Activated CD8-positive, alpha-beta memory T cell treated with anti-CD3 and anti-CD28 coated beads, Interleukin-2, amount 10 ng/mL, durations not matched to agents 7 days and 5 days (primary cell): ENCODE measurements at regions not wholly inside any gene's neighbourhood (a gene's known extent, or its start where the extent isn't known, plus 50 kb on each side); places are given as distances from the start of the nearest gene placed in this dataset.

Experiments
- ATAC-seq: fragments of 150-1000 bp; cut with Tn5 transposase; one replicate; pipeline ENCODE4 v1.10.0; 2021; ENCODE audit warnings: moderate library complexity
- CTCF ChIA-PET: fragments of 350-600 bp; sonication (Branson Sonifier 250); formaldehyde crosslinking; loops from one replicate; lab custom pipeline; 2021; ENCODE audit warnings: antibody characterized with exemption; lab: Charles Lee
- DNase-seq: peaks from one replicate; pipeline ENCODE4 v3.0.0-alpha.2; 2020
- H3K27ac Mint-ChIP-seq: one replicate; pipeline ENCODE4 v1.8.0; 2021; ENCODE audit warnings: mild to moderate bottlenecking, mixed read lengths
- H3K27me3 Mint-ChIP-seq: one replicate; pipeline ENCODE4 v1.8.0; 2021; ENCODE audit warnings: mixed read lengths
- H3K36me3 Mint-ChIP-seq: one replicate; pipeline ENCODE4 v1.8.0; 2021; ENCODE audit warnings: mild to moderate bottlenecking, mixed read lengths
- H3K4me1 Mint-ChIP-seq: one replicate; pipeline ENCODE4 v1.8.0; 2021; ENCODE audit warnings: mixed read lengths
- H3K4me3 Mint-ChIP-seq: one replicate; pipeline ENCODE4 v1.8.0; 2021; ENCODE audit warnings: mild to moderate bottlenecking, moderate library complexity, mixed read lengths
- H3K9me3 Mint-ChIP-seq: one replicate; pipeline ENCODE4 v1.8.0; 2022; ENCODE audit warnings: low read depth, mixed read lengths

GRCh38 chr7:136693166-136694119 is 175.0 kb upstream of the CHRM2 start:
- no peak for DNase-seq
- H3K9me3 Mint-ChIP-seq, result peaks cover 2% of the 10 kb centered on the region
- no peak overlapping the region for H3K27ac Mint-ChIP-seq
- no peak overlapping the region for H3K4me3 Mint-ChIP-seq
- CTCF ChIA-PET, result no interaction called here
- ATAC-seq, result no peak
- H3K27me3 Mint-ChIP-seq, result no peaks in the 10 kb centered on the region
- H3K4me1 Mint-ChIP-seq, result no peaks in the 10 kb centered on the region
- H3K36me3 Mint-ChIP-seq, result no peaks in the 10 kb centered on the region

GRCh38 chr7:136692221-136692620 is 176.2 kb upstream of the CHRM2 start:
- CTCF ChIA-PET, result no interaction called here
- Mint-ChIP-seq H3K27me3 (no peaks in the 10 kb centered on the region), H3K9me3 (peaks cover 2% of the 10 kb centered on the region)

GRCh38 chr7:136688601-136689000 is 179.9 kb upstream of the CHRM2 start:
- Mint-ChIP-seq H3K27me3 (no peaks in the 10 kb centered on the region), H3K27ac (no peak overlapping the region), H3K9me3 (no peaks in the 10 kb centered on the region), H3K4me3 (no peak overlapping the region), H3K36me3 (no peaks in the 10 kb centered on the region), H3K4me1 (no peaks in the 10 kb centered on the region)
- DNase-seq, result no peak
- no peak for ATAC-seq
- CTCF ChIA-PET, result no interaction called here

More at GRCh38 chr7:136692221-136692620, 176.2 kb upstream of the CHRM2 start:
- H3K4me3 Mint-ChIP-seq, result no peak overlapping the region
- H3K4me1 Mint-ChIP-seq, result no peaks in the 10 kb centered on the region
- ATAC-seq, result no peak
- no peaks in the 10 kb centered on the region for H3K36me3 Mint-ChIP-seq
- no peak overlapping the region for H3K27ac Mint-ChIP-seq
- DNase-seq, result no peak

- no peaks in the 10 kb centered on the region for H3K4me1 Mint-ChIP-seq
- no peak overlapping the region for H3K4me3 Mint-ChIP-seq
- no peaks in the 10 kb centered on the region for H3K36me3 Mint-ChIP-seq
- no peak for ATAC-seq
- no peaks in the 10 kb centered on the region for H3K27me3 Mint-ChIP-seq
- H3K27ac Mint-ChIP-seq, result no peak overlapping the region
- H3K9me3 Mint-ChIP-seq, result no peaks in the 10 kb centered on the region
- no peak for DNase-seq
- CTCF ChIA-PET, result no interaction called here
These were observed 180.6 kb upstream of the CHRM2 start for GRCh38 chr7:136687693-136688322.

GRCh38 chr7:136685501-136686173 is 182.8 kb upstream of the CHRM2 start:
- CTCF ChIA-PET, result no interaction called here
- no peak overlapping the region for H3K4me3 Mint-ChIP-seq
- no peaks in the 10 kb centered on the region for H3K4me1 Mint-ChIP-seq
- H3K9me3 Mint-ChIP-seq, result no peaks in the 10 kb centered on the region
- H3K27me3 Mint-ChIP-seq, result no peaks in the 10 kb centered on the region
- no peaks in the 10 kb centered on the region for H3K36me3 Mint-ChIP-seq
- DNase-seq, result no peak
- H3K27ac Mint-ChIP-seq, result no peak overlapping the region
- no peak for ATAC-seq

GRCh38 chr7:136677471-136678365 is 190.7 kb upstream of the CHRM2 start:
- H3K4me1 Mint-ChIP-seq, result no peaks in the 10 kb centered on the region
- no peak for ATAC-seq
- peaks cover 5% of the 10 kb centered on the region for H3K9me3 Mint-ChIP-seq
- no peaks in the 10 kb centered on the region for H3K27me3 Mint-ChIP-seq
- no peak overlapping the region for H3K27ac Mint-ChIP-seq
- DNase-seq, result no peak
- H3K4me3 Mint-ChIP-seq, result no peak overlapping the region
- CTCF ChIA-PET, result no interaction called here
- no peaks in the 10 kb centered on the region for H3K36me3 Mint-ChIP-seq

- H3K4me1 Mint-ChIP-seq, result no peaks in the 10 kb centered on the region
- H3K4me3 Mint-ChIP-seq, result no peak overlapping the region
- DNase-seq, result no peak
- no peak for ATAC-seq
- CTCF ChIA-PET, result no interaction called here
- H3K27me3 Mint-ChIP-seq, result no peaks in the 10 kb centered on the region
- no peak overlapping the region for H3K27ac Mint-ChIP-seq
- H3K36me3 Mint-ChIP-seq, result no peaks in the 10 kb centered on the region
- H3K9me3 Mint-ChIP-seq, result peaks cover 2% of the 10 kb centered on the region
These were observed 200.9 kb upstream of the CHRM2 start for GRCh38 chr7:136667584-136667983.

- Mint-ChIP-seq H3K27ac (no peak overlapping the region), H3K4me1 (no peaks in the 10 kb centered on the region), H3K36me3 (no peaks in the 10 kb centered on the region), H3K27me3 (no peaks in the 10 kb centered on the region), H3K4me3 (no peak overlapping the region), H3K9me3 (no peaks in the 10 kb centered on the region)
- ATAC-seq (no peak), DNase-seq (no peak)
- CTCF ChIA-PET, result no interaction called here
These were observed 202.5 kb upstream of the CHRM2 start for GRCh38 chr7:136665878-136666509.

GRCh38 chr7:136664537-136664936 is 203.9 kb upstream of the CHRM2 start:
- CTCF ChIA-PET, result no interaction called here
- H3K9me3 Mint-ChIP-seq, result peaks cover 2% of the 10 kb centered on the region
- no peak overlapping the region for H3K27ac Mint-ChIP-seq
- H3K27me3 Mint-ChIP-seq, result no peaks in the 10 kb centered on the region
- no peaks in the 10 kb centered on the region for H3K4me1 Mint-ChIP-seq
- H3K4me3 Mint-ChIP-seq, result no peak overlapping the region
- DNase-seq (no peak), ATAC-seq (no peak)
- H3K36me3 Mint-ChIP-seq, result no peaks in the 10 kb centered on the region

GRCh38 chr7:136657482-136657921 is 210.9 kb upstream of the CHRM2 start:
- ATAC-seq, result no peak
- no peak for DNase-seq
- H3K4me1 Mint-ChIP-seq, result no peaks in the 10 kb centered on the region
- no peaks in the 10 kb centered on the region for H3K27me3 Mint-ChIP-seq
- CTCF ChIA-PET, result no interaction called here
- no peaks in the 10 kb centered on the region for H3K36me3 Mint-ChIP-seq
- H3K4me3 Mint-ChIP-seq, result no peak overlapping the region
- peaks cover 5% of the 10 kb centered on the region for H3K9me3 Mint-ChIP-seq
- no peak overlapping the region for H3K27ac Mint-ChIP-seq

- ATAC-seq (no peak), DNase-seq (no peak)
- Mint-ChIP-seq H3K9me3 (peaks cover 5% of the 10 kb centered on the region), H3K27me3 (no peaks in the 10 kb centered on the region), H3K4me3 (no peak overlapping the region), H3K36me3 (no peaks in the 10 kb centered on the region), H3K4me1 (no peaks in the 10 kb centered on the region), H3K27ac (no peak overlapping the region)
- CTCF ChIA-PET, result no interaction called here
These were observed 211.9 kb upstream of the CHRM2 start for GRCh38 chr7:136656516-136656915.

GRCh38 chr7:136655414-136655813 is 213.0 kb upstream of the CHRM2 start:
- no peaks in the 10 kb centered on the region for H3K4me1 Mint-ChIP-seq
- DNase-seq (no peak), ATAC-seq (no peak)
- no peaks in the 10 kb centered on the region for H3K27me3 Mint-ChIP-seq
- CTCF ChIA-PET, result no interaction called here
- no peak overlapping the region for H3K27ac Mint-ChIP-seq
- no peak overlapping the region for H3K4me3 Mint-ChIP-seq
- no peaks in the 10 kb centered on the region for H3K36me3 Mint-ChIP-seq
- H3K9me3 Mint-ChIP-seq, result peaks cover 9% of the 10 kb centered on the region
